ENCODE measurements at regions not wholly inside any gene's neighbourhood (a gene's known extent, or its start where the extent isn't known, plus 50 kb on each side); places are given as distances from the start of the nearest gene placed in this dataset.

GRCh38 chr16:65681406-65681805, 559.5 kb upstream of the CDH11 start:
- TF ChIP-seq CTCF (IDR thresholded peaks at IDR 0.05) (no peak), EZH2 (IDR thresholded peaks at IDR 0.05; ENCODE audit: borderline replicate concordance, insufficient read depth, low read depth, low read length, poor library complexity, severe bottlenecking) (no peak)
